GM23248 (cell line): ENCODE measurements at regions not wholly inside any gene's neighbourhood (a gene's known extent, or its start where the extent isn't known, plus 50 kb on each side); places are given as distances from the start of the nearest gene placed in this dataset.

Experiments
- EZH2 ChIP-seq: fragments of 200-600 bp; sonication (generic); IDR thresholded peaks from 2 replicates; pipeline ENCODE4 v1.6.1; 2018; ENCODE audit warnings: antibody characterized with exemption, mild to moderate bottlenecking; ENCODE audit not compliant: insufficient read depth, poor library complexity, severe bottlenecking
- EZH2phosphoT487 ChIP-seq: fragments of 200-600 bp; sonication (generic); IDR thresholded peaks from 2 replicates; pipeline ENCODE4 v1.6.1; 2018; ENCODE audit warnings: antibody characterized with exemption, moderate library complexity, mild to moderate bottlenecking, low read depth; ENCODE audit not compliant: insufficient read depth

DNA sequence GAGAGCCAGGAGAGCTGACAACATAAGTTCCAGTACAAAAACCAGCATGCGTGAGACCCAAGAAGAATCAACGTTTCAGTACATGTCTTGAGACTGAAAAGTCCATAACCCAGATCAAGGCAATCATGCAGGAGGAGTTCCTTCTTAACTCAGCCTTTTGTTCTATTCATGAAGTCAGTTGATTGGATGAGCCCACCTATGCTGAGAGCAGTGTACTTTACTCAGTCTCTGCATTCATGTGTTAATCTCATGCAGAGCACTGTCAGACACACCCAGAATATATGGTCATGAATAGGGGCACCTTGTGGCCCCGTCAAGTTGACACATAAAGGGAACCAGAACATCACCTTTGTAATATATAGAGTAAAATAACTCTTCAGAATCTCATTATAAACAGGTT is 653.6 kb upstream of the CNTNAP5 start:
- TF ChIP-seq EZH2phosphoT487 (no peak), EZH2 (no peak)
